ENCODE measurements at regions not wholly inside any gene's neighbourhood (a gene's known extent, or its start where the extent isn't known, plus 50 kb on each side); places are given as distances from the start of the nearest gene placed in this dataset.

- no peak for TF ChIP-seq CTCF (IDR thresholded peaks at IDR 0.05)
- Histone ChIP-seq H3K27me3 (no peaks in the 10 kb centered on the region), H3K4me3 (ENCODE audit: low read depth in 1 of 2, low read length in 1 of 2) (no peak overlapping the region), H3K36me3 (no peaks in the 10 kb centered on the region), H3K27ac (no peak overlapping the region), H3K9me3 (no peaks in the 10 kb centered on the region), H3K4me1 (ENCODE audit: control insufficient read depth in 1 of 2, insufficient read depth in 1 of 2, low read depth in 1 of 2, low read length in 1 of 2) (no peaks in the 10 kb centered on the region)
These were observed 395.1 kb upstream of the SASH1 start for GRCh38 chr6:147947521-147947920.

GRCh38 chr6:147949981-147950622 lies 392.5 kb upstream of the SASH1 start:
- H3K9me3 ChIP-seq, result no peaks in the 10 kb centered on the region

GRCh38 chr6:147950623-147950987 lies 392.0 kb upstream of the SASH1 start:
- TF ChIP-seq CTCF (IDR thresholded peaks at IDR 0.05), result no peak
- no peak overlapping the region for H3K27ac ChIP-seq
- H3K4me3 ChIP-seq (ENCODE audit: low read depth in 1 of 2, low read length in 1 of 2), result no peak overlapping the region
- no peaks in the 10 kb centered on the region for H3K36me3 ChIP-seq
- no peaks in the 10 kb centered on the region for H3K27me3 ChIP-seq
- no peaks in the 10 kb centered on the region for H3K4me1 ChIP-seq (ENCODE audit: control insufficient read depth in 1 of 2, insufficient read depth in 1 of 2, low read depth in 1 of 2, low read length in 1 of 2)
- no peaks in the 10 kb centered on the region for H3K9me3 ChIP-seq

More at GRCh38 chr6:147949981-147950622, 392.5 kb upstream of the SASH1 start:
- no peak for TF ChIP-seq CTCF (IDR thresholded peaks at IDR 0.05)
- Histone ChIP-seq H3K27ac (no peak overlapping the region), H3K27me3 (no peaks in the 10 kb centered on the region), H3K4me3 (ENCODE audit: low read depth in 1 of 2, low read length in 1 of 2) (no peak overlapping the region), H3K4me1 (ENCODE audit: control insufficient read depth in 1 of 2, insufficient read depth in 1 of 2, low read depth in 1 of 2, low read length in 1 of 2) (no peaks in the 10 kb centered on the region), H3K36me3 (no peaks in the 10 kb centered on the region)

GRCh38 chr6:147951726-147952125 lies 390.9 kb upstream of the SASH1 start:
- no peak for TF ChIP-seq CTCF (IDR thresholded peaks at IDR 0.05)
- no peaks in the 10 kb centered on the region for H3K4me1 ChIP-seq (ENCODE audit: control insufficient read depth in 1 of 2, insufficient read depth in 1 of 2, low read depth in 1 of 2, low read length in 1 of 2)
- H3K9me3 ChIP-seq, result no peaks in the 10 kb centered on the region
- H3K27me3 ChIP-seq, result no peaks in the 10 kb centered on the region
- no peaks in the 10 kb centered on the region for H3K36me3 ChIP-seq
- no peak overlapping the region for H3K27ac ChIP-seq
- H3K4me3 ChIP-seq (ENCODE audit: low read depth in 1 of 2, low read length in 1 of 2), result no peak overlapping the region

- Histone ChIP-seq H3K4me3 (ENCODE audit: low read depth in 1 of 2, low read length in 1 of 2) (no peak overlapping the region), H3K9me3 (no peaks in the 10 kb centered on the region), H3K4me1 (ENCODE audit: control insufficient read depth in 1 of 2, insufficient read depth in 1 of 2, low read depth in 1 of 2, low read length in 1 of 2) (no peaks in the 10 kb centered on the region), H3K36me3 (no peaks in the 10 kb centered on the region), H3K27ac (no peak overlapping the region), H3K27me3 (no peaks in the 10 kb centered on the region)
- TF ChIP-seq CTCF (IDR thresholded peaks at IDR 0.05), result no peak
These were observed 387.7 kb upstream of the SASH1 start for GRCh38 chr6:147954938-147955337.

GRCh38 chr6:147958683-147959082 lies 384.0 kb upstream of the SASH1 start:
- Histone ChIP-seq H3K36me3 (no peaks in the 10 kb centered on the region), H3K9me3 (no peaks in the 10 kb centered on the region), H3K27me3 (no peaks in the 10 kb centered on the region), H3K4me3 (ENCODE audit: low read depth in 1 of 2, low read length in 1 of 2) (no peak overlapping the region), H3K27ac (no peak overlapping the region), H3K4me1 (ENCODE audit: control insufficient read depth in 1 of 2, insufficient read depth in 1 of 2, low read depth in 1 of 2, low read length in 1 of 2) (no peaks in the 10 kb centered on the region)
- no peak for TF ChIP-seq CTCF (IDR thresholded peaks at IDR 0.05)

Data from neutrophil (primary cell).